ENCODE measurements at regions not wholly inside any gene's neighbourhood (a gene's known extent, or its start where the extent isn't known, plus 50 kb on each side); places are given as distances from the start of the nearest gene placed in this dataset.

DNA sequence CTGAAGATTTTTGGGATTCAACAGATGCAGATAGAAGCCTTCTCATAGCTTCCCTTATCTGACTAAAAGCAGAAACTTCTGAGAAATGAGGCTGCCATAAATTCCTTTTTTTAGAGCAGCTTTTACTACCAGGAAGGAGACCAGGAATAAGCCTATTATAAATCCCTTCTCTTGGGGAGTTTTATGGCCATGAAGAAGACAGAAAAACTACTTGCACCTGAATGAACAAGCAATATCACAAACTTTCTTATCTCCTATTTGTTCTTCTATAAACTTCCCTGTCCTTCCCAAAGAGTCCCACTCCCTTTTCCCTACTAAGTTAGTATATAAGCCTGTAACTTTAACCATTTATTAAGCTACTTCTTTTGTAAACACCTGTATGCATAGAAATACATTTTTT is 603.1 kb downstream of the NSUN3 start:
- TF ChIP-seq, protein P1, sequence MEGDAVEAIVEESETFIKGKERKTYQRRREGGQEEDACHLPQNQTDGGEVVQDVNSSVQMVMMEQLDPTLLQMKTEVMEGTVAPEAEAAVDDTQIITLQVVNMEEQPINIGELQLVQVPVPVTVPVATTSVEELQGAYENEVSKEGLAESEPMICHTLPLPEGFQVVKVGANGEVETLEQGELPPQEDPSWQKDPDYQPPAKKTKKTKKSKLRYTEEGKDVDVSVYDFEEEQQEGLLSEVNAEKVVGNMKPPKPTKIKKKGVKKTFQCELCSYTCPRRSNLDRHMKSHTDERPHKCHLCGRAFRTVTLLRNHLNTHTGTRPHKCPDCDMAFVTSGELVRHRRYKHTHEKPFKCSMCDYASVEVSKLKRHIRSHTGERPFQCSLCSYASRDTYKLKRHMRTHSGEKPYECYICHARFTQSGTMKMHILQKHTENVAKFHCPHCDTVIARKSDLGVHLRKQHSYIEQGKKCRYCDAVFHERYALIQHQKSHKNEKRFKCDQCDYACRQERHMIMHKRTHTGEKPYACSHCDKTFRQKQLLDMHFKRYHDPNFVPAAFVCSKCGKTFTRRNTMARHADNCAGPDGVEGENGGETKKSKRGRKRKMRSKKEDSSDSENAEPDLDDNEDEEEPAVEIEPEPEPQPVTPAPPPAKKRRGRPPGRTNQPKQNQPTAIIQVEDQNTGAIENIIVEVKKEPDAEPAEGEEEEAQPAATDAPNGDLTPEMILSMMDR (IDR thresholded peaks at IDR 0.05) = no peak
- no peak for TF ChIP-seq POLR2A (IDR thresholded peaks at IDR 0.05)
